HG03280 (cell line): ENCODE measurements at regions not wholly inside any gene's neighbourhood (a gene's known extent, or its start where the extent isn't known, plus 50 kb on each side); places are given as distances from the start of the nearest gene placed in this dataset.

Experiments
- ATAC-seq: cut with Tn5 transposase; IDR thresholded peaks from one replicate; pipeline ENCODE4 v1.9.1; 2021; ENCODE audit warnings: mild to moderate bottlenecking, moderate library complexity; ENCODE audit not compliant: unreplicated experiment

- ATAC-seq: no peak
These were observed 97.1 kb upstream of the MAP4K3 start for GRCh38 chr2:39534095-39534711.

GRCh38 chr2:39535636-39536185 is 98.6 kb upstream of the MAP4K3 start:
- ATAC-seq: no peak

- ATAC-seq: no peak
These were observed 100.1 kb upstream of the MAP4K3 start for GRCh38 chr2:39537150-39537549.

DNA sequence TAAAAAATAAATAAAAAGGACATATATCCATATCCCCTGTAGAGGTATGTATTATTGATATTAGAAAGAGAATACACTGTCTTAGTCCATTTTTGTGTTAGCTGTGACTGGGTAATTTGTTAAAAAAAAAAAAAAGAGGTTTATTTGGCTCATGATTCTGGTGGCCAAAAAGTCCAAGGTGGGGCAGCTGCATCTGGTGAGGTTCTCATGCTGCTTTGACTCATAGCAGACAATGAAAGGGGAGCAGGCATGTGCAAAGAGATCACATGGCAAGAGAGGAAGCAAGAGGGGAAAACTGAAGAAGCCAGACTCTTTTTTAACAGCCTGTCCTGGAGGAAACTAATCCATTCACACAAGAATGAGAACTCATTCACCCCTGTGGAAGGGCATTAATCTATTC is 101.6 kb upstream of the MAP4K3 start:
- ATAC-seq: no peak

DNA sequence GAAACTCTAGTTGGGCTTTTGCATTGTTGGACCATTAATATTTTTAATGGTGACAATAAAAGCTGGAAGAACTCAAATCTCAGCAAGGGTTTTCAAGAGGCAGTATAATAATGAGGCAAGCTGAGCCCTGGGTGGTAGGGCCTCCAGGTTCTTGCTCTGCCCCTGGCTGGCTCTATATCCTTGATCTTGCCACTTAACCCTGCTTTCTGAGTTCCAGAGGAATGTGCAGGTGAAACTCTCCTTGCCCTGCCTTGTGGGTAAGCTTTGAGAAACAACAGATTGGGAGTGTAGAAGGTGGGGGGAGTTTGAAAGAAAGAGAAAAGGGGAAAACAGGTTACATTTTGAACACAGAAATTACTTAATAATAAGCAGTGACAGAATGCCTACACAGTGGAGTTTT is 103.3 kb upstream of the MAP4K3 start:
- ATAC-seq: no peak

GRCh38 chr2:39541011-39541930 is 104.2 kb upstream of the MAP4K3 start:
- no peak for ATAC-seq

- no peak for ATAC-seq
These were observed 105.4 kb upstream of the MAP4K3 start for GRCh38 chr2:39542523-39542922.

DNA sequence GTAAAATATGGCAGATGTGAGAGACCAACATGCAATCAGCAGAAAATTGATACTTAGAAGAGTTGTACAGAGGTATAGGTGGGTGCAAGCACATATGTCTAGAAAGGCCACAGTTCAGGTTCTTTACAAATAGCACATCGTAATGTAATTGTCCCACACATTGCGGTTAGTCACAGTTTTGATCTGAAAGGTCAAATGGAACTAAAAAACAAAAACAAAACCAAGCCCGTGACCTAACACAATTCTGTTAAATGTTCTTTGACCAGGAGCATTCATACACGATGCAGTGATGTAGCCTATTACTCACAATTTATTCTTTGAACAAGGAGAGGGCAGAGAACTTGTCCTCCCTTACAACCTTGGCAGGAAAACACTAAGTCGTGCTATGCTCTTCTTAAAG is 108.9 kb upstream of the MAP4K3 start:
- ATAC-seq: no peak

GRCh38 chr2:39546409-39546808 is 109.3 kb upstream of the MAP4K3 start:
- no peak for ATAC-seq

DNA sequence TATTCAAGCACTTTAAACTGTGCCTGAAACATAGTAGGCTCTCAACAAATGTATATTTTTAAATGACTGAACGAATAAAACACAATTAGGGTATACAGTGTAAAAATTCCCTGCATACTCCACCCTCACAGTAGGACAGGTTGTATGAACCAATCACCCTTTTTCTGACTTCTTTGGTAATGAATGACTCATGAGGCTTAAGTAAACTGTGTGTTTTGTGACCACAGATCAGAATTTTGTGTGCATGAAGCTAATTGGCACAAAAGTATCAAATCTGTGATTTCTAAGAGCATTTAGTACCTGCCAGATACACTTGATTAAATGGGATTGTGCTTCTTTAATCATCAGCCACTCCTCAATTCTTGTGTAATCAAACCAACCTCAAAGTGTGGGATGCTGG is 109.9 kb upstream of the MAP4K3 start:
- ATAC-seq: no peak

DNA sequence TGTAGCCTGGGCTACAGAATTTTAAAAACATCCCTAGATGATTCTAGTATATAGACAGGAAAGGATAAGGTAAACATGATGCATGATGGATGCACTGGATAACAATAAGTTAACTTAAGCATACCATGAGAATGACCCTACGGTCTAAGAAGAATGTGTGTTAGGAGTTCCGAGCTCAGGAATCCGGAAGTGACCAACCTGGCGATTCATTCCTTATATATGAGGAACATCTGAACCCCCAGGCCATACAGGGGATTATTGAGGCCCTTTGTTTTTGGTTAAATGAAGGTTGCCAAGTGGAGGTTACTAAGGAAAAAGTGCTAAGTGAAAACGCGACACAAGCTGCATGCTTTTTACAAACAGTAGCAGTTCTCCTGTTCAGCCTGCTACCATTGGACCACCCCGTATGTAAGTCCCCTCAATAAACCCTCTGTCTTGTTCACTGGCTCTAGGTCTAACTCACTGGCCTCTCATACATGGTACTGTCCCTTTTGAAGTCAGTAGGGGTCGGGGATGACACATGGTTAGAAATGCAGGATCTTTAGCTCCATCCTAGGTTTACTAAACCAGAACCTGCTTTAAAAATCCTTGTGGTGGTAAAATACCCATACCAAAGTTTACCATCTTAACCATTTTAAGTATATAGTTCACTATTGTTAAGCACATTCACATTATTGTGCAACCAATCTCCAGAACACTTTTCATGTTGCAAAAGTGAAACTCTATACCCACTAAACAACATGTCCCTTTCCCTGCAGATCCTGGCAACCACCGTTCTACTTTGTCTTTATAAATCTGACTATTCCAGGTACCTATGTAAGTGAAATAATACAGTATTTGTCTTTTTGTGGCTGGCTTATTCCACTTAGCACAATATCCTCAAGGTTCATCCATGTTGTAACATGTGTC is 111.0 kb upstream of the MAP4K3 start:
- no peak for ATAC-seq

DNA sequence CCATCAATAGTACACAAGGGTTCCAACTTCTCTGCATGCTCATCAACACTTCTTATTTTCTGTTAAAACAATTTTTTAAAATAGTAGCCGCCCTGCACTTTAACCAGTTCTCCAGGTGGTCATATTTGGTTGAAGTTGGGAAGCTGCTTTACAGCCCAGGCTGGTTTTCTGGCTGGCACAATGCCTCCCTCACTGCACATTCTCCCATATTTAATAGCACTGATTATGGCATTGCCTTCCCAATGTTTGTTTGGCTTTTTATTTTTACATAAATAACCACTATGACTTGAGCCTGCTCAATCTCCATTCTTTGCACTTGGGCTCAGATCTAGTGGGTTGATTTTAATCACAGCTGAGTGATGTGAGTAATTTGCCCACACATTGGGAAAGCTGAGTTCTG is 111.9 kb upstream of the MAP4K3 start:
- ATAC-seq: no peak

GRCh38 chr2:39549718-39550464 is 112.8 kb upstream of the MAP4K3 start:
- ATAC-seq: no peak

- ATAC-seq: no peak
These were observed 113.7 kb upstream of the MAP4K3 start for GRCh38 chr2:39550701-39551285.

GRCh38 chr2:39558906-39559305 is 106.8 kb upstream of the TMEM178A start:
- ATAC-seq: no peak

DNA sequence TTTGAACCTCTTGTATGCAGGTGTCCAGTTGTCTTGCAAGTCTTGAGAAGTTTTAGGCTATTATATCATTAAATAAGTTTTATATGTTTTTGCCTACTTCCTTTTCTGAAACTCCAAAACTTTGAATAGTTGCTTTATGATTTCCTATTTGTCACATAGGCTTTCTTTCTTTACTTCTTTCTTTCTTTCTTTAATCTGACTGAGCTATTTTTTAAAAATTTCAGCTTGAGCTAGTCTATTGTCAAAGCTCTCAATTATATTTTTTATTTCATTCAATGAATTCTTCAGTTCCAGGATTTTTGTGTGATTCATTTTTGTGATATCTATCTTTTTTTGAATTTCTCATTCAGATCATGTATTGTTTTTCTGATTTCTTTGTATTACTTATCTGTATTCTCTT is 102.1 kb upstream of the TMEM178A start:
- no peak for ATAC-seq

- ATAC-seq: no peak
These were observed 98.2 kb upstream of the TMEM178A start for GRCh38 chr2:39567507-39567906.

- no peak for ATAC-seq
These were observed 97.6 kb upstream of the TMEM178A start for GRCh38 chr2:39568116-39568515.

GRCh38 chr2:39568561-39569006 is 97.1 kb upstream of the TMEM178A start:
- ATAC-seq: no peak

GRCh38 chr2:39570130-39570555 is 95.6 kb upstream of the TMEM178A start:
- no peak for ATAC-seq
